Heart right ventricle (tissue), 16 donors: ENCODE measurements at regions not wholly inside any gene's neighbourhood (a gene's known extent, or its start where the extent isn't known, plus 50 kb on each side); places are given as distances from the start of the nearest gene placed in this dataset.
"Not testable (repeated sequence)": the region's sequence is repeated elsewhere in the genome, so short reads cannot be mapped to it uniquely, and the experiment has no call there.

Experiments used
- ATAC-seq, 8 donors: fragments of 200-7000 bp; cut with Tn5 transposase; one replicate each; pipeline ENCODE4 v1.9.1; 2020; ENCODE audit warnings: mild to moderate bottlenecking in 8 of 8, moderate library complexity in 8 of 8, moderate number of reproducible peaks in 1 of 8
- DNase-seq, 2 donors: peaks; one replicate each; pipeline ENCODE4 v3.0.0-alpha.2; 2020
- H3K27ac ChIP-seq, 10 donors: fragments of 200-600 bp; sonication (generic) in 2 of 10; one replicate each; pipeline versions ENCODE4 v1.5.0 to v1.8.0; 2020 to 2022; ENCODE audit warnings: mild to moderate bottlenecking in 3 of 10
- H3K27me3 ChIP-seq, 7 donors: fragments of 200-600 bp; one replicate each; pipeline ENCODE4 v1.8.0; 2021 to 2022; ENCODE audit warnings: mild to moderate bottlenecking in 2 of 7
- H3K36me3 ChIP-seq, 9 donors: fragments of 200-600 bp; sonication (generic) in 1 of 9; one replicate each; pipeline versions ENCODE4 v1.5.0 to v1.8.0; 2020 to 2022; ENCODE audit warnings: mild to moderate bottlenecking in 2 of 9
- H3K4me1 ChIP-seq, 9 donors: fragments of 200-600 bp; sonication (generic) in 1 of 9; one replicate each; pipeline versions ENCODE4 v1.5.0 to v1.8.0; 2020 to 2022; ENCODE audit warnings: mild to moderate bottlenecking in 4 of 9
- H3K4me3 ChIP-seq, 10 donors: fragments of 200-600 bp; sonication (generic) in 2 of 10; one replicate each; pipeline versions ENCODE4 v1.5.0 to v1.8.0; 2020 to 2022; ENCODE audit warnings: mild to moderate bottlenecking in 7 of 10, moderate library complexity in 2 of 10
- H3K9me3 ChIP-seq, 11 donors: fragments of 200-600 bp in 10 of 11; sonication (generic) in 2 of 11; one replicate each; pipeline versions ENCODE4 v1.5.0 to v1.8.0; 2013 to 2022; ENCODE audit warnings: mild to moderate bottlenecking in 2 of 11, control low read depth in 1 of 11, moderate library complexity in 1 of 11
- WGBS, 2 donors: extraction: QIAGEN DNeasy Blood & Tissue Kit; methylation state at CpG; one replicate each; pipeline ENCODE4 v1.1.7; 2013; ENCODE audit warnings: inconsistent platforms in 1 of 2; 5-methylcytosine and 5-hydroxymethylcytosine counted together
- intact Hi-C, 10 donors: fragments of 100-400 bp; cut with DNase I; formaldehyde crosslinking; loops; one replicate each; pipeline versions ENCODE4 v1.11.1 to v1.14.2; 2022
- TF ChIP-seq, protein P1 (sequence below), 9 donors: fragments of 200-600 bp; sonication (generic) in 2 of 9; IDR thresholded peaks; one replicate each; pipeline versions ENCODE4 v1.5.0 to v1.8.0; 2021 to 2022; ENCODE audit warnings: antibody characterized with exemption in 9 of 9, mild to moderate bottlenecking in 5 of 9, moderate library complexity in 1 of 9
- donor health status: Arrhythmogenic right ventricular cardiomyopathy.
- donor health status: ischemic (EF 13 %, LVEDD 7.1; RV severe dilation, severe dysfunction).
- donor health status: healthy with polysubstance abuse.
- donor health status: DM: no; HTN: yes; CAD: no.
- donor health status: DM: no; HTN: no; CAD: no.
- donor health status: ischemic (EF 25% LVEDD 6.9; RV normal size, moderate dysfunction).
- donor health status: ischemic (EF 25% LVEDD 5.7; RV mildly dilated, moderate dysfunction).
- donor health status: healthy.
- donor health status: DM: yes; HTN: yes; CAD: no.
- donor health status: Ischemic cardiomyopathy.
- donor health status: ischemic (EF 35%, LVEDD 5.7; RV mildly dilated, moderate dysfunction).
- donor health status: nonischemic (EF 11% LVEDD 7.7; RV severe dilation, severe dysfunction).
- donor health status: DM: yes; HTN: yes; CAD: no.
- donor health status: PGD.
- donor health status: ischemic (EF 29% LVEDD 5.4; RV normal size, mild dysfunction).
- donor health status: nonischemic (EF 23%, LVEDD 6.1; RV moderate dilation, normal function).

- intact Hi-C loops: no loop called here
- no peak for ATAC-seq
Measured at GRCh38 chr4:183374950-183375555, 52.8 kb upstream of the CLDN24 start.

DNA sequence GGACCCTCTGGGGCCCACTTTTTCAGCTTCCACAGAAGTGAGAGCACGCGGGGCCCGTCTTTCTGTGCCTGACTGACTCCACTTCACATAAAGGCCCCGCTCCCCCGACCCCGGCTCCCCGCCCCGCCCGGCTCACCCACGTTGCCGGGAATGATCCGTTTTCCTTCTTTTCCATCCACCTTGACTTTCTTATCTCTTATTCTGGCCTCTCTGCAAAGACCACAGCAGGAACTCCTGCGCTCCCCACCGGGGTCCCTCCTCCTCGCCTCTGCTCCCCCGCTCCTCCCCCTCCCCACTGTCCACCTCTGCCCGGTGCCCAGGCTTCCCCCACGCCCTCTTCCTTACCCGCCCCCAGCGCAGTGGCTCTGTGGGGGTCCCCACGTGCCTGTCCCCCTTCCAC is 54.2 kb upstream of the CLDN24 start:
- ATAC-seq (no peak), DNase-seq (no peak)
- Histone ChIP-seq H3K9me3 (peaks cover 0 to 20% (median 0%) of the 10 kb centered on the region in 11 donors), H3K27ac (no peak overlapping the region), H3K36me3 (no peaks in the 10 kb centered on the region), H3K27me3 (peaks cover 0 to 9% (median 0%) of the 10 kb centered on the region in 7 donors), H3K4me1 (no peaks in the 10 kb centered on the region), H3K4me3 (no peak overlapping the region)
- intact Hi-C loops: no loop called here
- TF ChIP-seq, protein P1, sequence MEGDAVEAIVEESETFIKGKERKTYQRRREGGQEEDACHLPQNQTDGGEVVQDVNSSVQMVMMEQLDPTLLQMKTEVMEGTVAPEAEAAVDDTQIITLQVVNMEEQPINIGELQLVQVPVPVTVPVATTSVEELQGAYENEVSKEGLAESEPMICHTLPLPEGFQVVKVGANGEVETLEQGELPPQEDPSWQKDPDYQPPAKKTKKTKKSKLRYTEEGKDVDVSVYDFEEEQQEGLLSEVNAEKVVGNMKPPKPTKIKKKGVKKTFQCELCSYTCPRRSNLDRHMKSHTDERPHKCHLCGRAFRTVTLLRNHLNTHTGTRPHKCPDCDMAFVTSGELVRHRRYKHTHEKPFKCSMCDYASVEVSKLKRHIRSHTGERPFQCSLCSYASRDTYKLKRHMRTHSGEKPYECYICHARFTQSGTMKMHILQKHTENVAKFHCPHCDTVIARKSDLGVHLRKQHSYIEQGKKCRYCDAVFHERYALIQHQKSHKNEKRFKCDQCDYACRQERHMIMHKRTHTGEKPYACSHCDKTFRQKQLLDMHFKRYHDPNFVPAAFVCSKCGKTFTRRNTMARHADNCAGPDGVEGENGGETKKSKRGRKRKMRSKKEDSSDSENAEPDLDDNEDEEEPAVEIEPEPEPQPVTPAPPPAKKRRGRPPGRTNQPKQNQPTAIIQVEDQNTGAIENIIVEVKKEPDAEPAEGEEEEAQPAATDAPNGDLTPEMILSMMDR (IDR thresholded peaks at IDR 0.05): no peak
- 77 to 82% methylated on average over 19 to 21 of the region's 21 CpGs for WGBS, 2 donors

More at GRCh38 chr4:183374950-183375555, 52.8 kb upstream of the CLDN24 start:
- Histone ChIP-seq H3K27ac (no peak overlapping the region), H3K36me3 (no peaks in the 10 kb centered on the region), H3K9me3 (peaks cover 0 to 20% (median 0%) of the 10 kb centered on the region in 11 donors), H3K4me3 (no peak overlapping the region), H3K27me3 (peaks cover 0 to 9% (median 0%) of the 10 kb centered on the region in 7 donors), H3K4me1 (no peaks in the 10 kb centered on the region)
- 84 to 89% methylated on average over 5 of the region's 5 CpGs for WGBS, 2 donors
- DNase-seq: no peak
- TF ChIP-seq, protein P1 (IDR thresholded peaks at IDR 0.05): no peak

- Histone ChIP-seq H3K27me3 (peaks cover 0 to 9% (median 0%) of the 10 kb centered on the region in 7 donors), H3K9me3 (peaks cover 0 to 18% (median 0%) of the 10 kb centered on the region in 11 donors), H3K4me1 (no peaks in the 10 kb centered on the region), H3K36me3 (no peaks in the 10 kb centered on the region), H3K27ac (no peak overlapping the region), H3K4me3 (no peak overlapping the region)
- ATAC-seq (no peak), DNase-seq (no peak)
- 94 to 97% methylated on average over 5 of the region's 5 CpGs for WGBS, 2 donors
- intact Hi-C loops: no loop called here
- TF ChIP-seq, protein P1 (IDR thresholded peaks at IDR 0.05): no peak
Measured at GRCh38 chr4:183377491-183377890, 55.3 kb upstream of the CLDN24 start.

GRCh38 chr4:183378347-183378746 is 56.1 kb upstream of the CLDN24 start:
- intact Hi-C loops, H3K27me3 ChIP-seq, ATAC-seq, H3K27ac ChIP-seq, H3K4me1 ChIP-seq, H3K4me3 ChIP-seq, H3K36me3 ChIP-seq, DNase-seq: not testable (repeated sequence)
- peaks cover 0 to 12% (median 0%) of the 10 kb centered on the region in 11 donors for H3K9me3 ChIP-seq
- WGBS, 2 donors: 88 to 91% methylated on average over 7 of the region's 7 CpGs

DNA sequence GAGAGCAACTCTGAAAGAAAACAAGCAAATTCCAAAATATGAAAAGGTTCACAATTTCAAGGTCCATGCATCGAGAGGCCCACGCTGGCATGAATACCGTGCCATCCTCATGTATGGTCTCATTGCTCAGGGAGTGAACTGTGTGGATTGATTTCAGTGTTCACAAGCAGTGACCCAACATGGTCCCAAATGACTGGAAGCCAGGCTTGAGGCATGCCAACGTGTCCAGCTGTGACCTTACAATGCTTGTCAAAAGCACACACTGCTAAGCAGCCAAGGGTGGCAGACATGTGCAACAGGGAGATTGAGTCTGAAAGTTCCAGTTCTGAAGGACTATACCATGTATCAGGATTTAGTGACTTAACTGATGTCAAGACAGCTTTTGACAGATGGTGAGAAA is 58.7 kb upstream of the CLDN24 start:
- Histone ChIP-seq H3K4me1 (no peaks in the 10 kb centered on the region), H3K36me3 (no peaks in the 10 kb centered on the region), H3K27me3 (peaks cover 0 to 13% (median 0%) of the 10 kb centered on the region in 7 donors), H3K9me3 (peaks cover 0 to 28% (median 0%) of the 10 kb centered on the region in 11 donors), H3K27ac (no peak overlapping the region), H3K4me3 (no peak overlapping the region)
- TF ChIP-seq, protein P1 (IDR thresholded peaks at IDR 0.05): no peak
- intact Hi-C loops: no loop called here
- DNase-seq: no peak
- no peak for ATAC-seq
- 85 to 89% methylated on average over 4 of the region's 4 CpGs for WGBS, 2 donors
